Activated naive CD8-positive, alpha-beta T cell treated with anti-CD3 and anti-CD28 coated beads, Interleukin-2, amount 50 U/mL, for 24 hours (primary cell): ENCODE measurements at regions not wholly inside any gene's neighbourhood (a gene's known extent, or its start where the extent isn't known, plus 50 kb on each side); places are given as distances from the start of the nearest gene placed in this dataset.

ENCODE experiments used
- ATAC-seq: fragments of 150-1000 bp; cut with Tn5 transposase; one replicate; pipeline ENCODE4 v1.10.0; 2021
- DNase-seq: peaks from one replicate; pipeline ENCODE4 v3.0.0; 2021
- H3K27ac Mint-ChIP-seq: one replicate; pipeline ENCODE4 v1.8.0; 2021; ENCODE audit warnings: mild to moderate bottlenecking, mixed read lengths
- H3K27me3 Mint-ChIP-seq: one replicate; pipeline ENCODE4 v1.8.0; 2021; ENCODE audit warnings: mixed read lengths
- H3K36me3 Mint-ChIP-seq: one replicate; pipeline ENCODE4 v1.8.0; 2021; ENCODE audit warnings: low read depth, mixed read lengths
- H3K4me1 Mint-ChIP-seq: one replicate; pipeline ENCODE4 v1.8.0; 2021; ENCODE audit warnings: mixed read lengths
- H3K4me3 Mint-ChIP-seq: one replicate; pipeline ENCODE4 v1.8.0; 2021; ENCODE audit warnings: mild to moderate bottlenecking, moderate library complexity, mixed read lengths
- H3K9me3 Mint-ChIP-seq: one replicate; pipeline ENCODE4 v1.8.0; 2021; ENCODE audit warnings: mixed read lengths

- Mint-ChIP-seq H3K36me3 (no peaks in the 10 kb centered on the region), H3K9me3 (peaks cover 5% of the 10 kb centered on the region), H3K4me1 (no peaks in the 10 kb centered on the region), H3K4me3 (no peak overlapping the region), H3K27me3 (no peaks in the 10 kb centered on the region), H3K27ac (no peak overlapping the region)
- ATAC-seq = no peak
- DNase-seq = no peak
Observed at GRCh38 chr4:142944565-142944964, 98.5 kb upstream of the INPP4B start.

- DNase-seq (no peak), ATAC-seq (no peak)
- Mint-ChIP-seq H3K27me3 (no peaks in the 10 kb centered on the region), H3K36me3 (no peaks in the 10 kb centered on the region), H3K9me3 (peaks cover 8% of the 10 kb centered on the region), H3K4me3 (no peak overlapping the region), H3K27ac (no peak overlapping the region), H3K4me1 (no peaks in the 10 kb centered on the region)
Observed at GRCh38 chr4:142952821-142953580, 106.9 kb upstream of the INPP4B start.

GRCh38 chr4:142954415-142954814 is 108.3 kb upstream of the INPP4B start:
- no peak overlapping the region for H3K4me3 Mint-ChIP-seq
- DNase-seq = no peak
- H3K36me3 Mint-ChIP-seq = no peaks in the 10 kb centered on the region
- H3K4me1 Mint-ChIP-seq = no peaks in the 10 kb centered on the region
- ATAC-seq = no peak
- peaks cover 8% of the 10 kb centered on the region for H3K9me3 Mint-ChIP-seq
- H3K27ac Mint-ChIP-seq = no peak overlapping the region
- H3K27me3 Mint-ChIP-seq = no peaks in the 10 kb centered on the region

DNA sequence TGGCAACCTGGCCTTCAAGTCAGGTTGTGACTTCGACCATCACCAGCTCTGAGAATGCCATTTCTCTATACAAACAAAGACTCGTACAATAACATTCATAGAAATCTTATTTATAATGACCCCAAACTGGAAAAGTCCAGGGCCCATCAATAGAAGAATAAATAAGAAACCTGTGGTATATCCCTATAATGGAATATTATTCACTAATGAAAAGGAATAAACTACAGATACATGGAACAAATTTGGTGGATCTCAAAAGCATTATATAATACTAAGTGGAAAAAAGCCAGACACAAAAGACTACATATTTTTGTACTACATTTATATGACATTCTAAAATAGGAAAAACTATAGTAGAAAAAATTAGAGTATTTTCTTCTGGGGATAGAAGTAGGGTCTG is 109.4 kb upstream of the INPP4B start:
- Mint-ChIP-seq H3K27me3 (no peaks in the 10 kb centered on the region), H3K4me1 (no peaks in the 10 kb centered on the region), H3K9me3 (peaks cover 8% of the 10 kb centered on the region), H3K4me3 (no peak overlapping the region), H3K27ac (no peak overlapping the region), H3K36me3 (no peaks in the 10 kb centered on the region)
- ATAC-seq (no peak), DNase-seq (no peak)

DNA sequence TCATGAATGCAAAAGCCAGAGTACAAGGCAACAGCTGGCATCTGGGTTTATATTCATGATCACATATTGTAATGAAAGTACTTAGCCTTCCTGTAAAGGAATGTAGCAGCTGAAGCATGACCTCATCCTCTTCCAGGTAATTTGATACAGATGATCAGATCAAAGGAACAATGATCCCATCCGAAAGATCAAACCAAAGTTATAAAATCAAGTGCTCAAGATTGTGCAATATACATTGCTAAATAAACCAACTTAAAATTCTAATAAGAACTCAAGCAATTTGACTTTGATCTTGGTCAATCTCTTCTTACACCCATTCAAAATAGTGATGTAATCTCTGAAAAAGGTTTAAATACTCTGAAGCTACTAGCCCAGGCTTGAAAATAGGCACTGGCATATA is 113.1 kb upstream of the INPP4B start:
- Mint-ChIP-seq H3K36me3 (no peaks in the 10 kb centered on the region), H3K27ac (no peak overlapping the region)

GRCh38 chr4:142960126-142960525 is 114.0 kb upstream of the INPP4B start:
- DNase-seq (no peak), ATAC-seq (no peak)
- peaks cover 4% of the 10 kb centered on the region for H3K27me3 Mint-ChIP-seq

More for the DNA sequence above, 113.1 kb upstream of the INPP4B start:
- ATAC-seq = no peak
- no peaks in the 10 kb centered on the region for H3K4me1 Mint-ChIP-seq
- H3K9me3 Mint-ChIP-seq = peaks cover 6% of the 10 kb centered on the region
- H3K27me3 Mint-ChIP-seq = peaks cover 4% of the 10 kb centered on the region
- no peak for DNase-seq
- H3K4me3 Mint-ChIP-seq = no peak overlapping the region

DNA sequence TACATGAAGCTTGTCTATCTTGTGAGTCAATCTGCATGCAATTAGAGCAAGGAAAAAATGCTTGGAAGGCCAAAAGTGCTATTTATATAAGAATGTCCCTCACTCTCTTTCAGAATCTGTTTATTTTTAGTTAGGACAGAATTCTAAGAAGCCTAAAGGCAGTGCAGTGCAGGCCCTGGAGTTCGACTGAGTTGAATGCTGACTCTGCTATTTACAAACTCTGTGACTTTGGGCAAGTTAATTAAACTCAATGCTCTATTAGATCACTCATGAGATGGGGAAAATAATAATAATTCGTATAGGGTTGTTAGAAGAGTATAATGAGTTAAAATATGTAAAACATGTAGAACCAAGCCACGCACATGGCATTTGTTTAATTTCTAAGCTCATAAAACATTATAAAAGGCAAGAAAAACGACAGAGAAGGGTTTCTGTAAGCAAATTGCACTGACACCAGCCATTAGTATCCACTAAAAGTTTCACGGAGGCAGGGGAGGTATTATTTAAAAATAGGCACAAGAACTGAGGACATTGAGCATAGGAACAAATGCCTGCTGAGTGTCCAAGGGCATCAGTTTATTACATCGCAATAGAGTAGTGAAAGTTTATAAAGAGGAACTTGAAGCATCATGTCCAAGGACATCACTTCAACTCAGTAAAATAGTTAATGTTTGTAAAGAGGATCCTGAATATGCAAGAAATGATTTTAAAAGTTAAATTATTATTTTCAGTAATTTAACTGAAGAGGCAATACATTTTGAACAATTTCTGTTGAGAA is 115.0 kb upstream of the INPP4B start:
- DNase-seq = no peak
- H3K9me3 Mint-ChIP-seq = no peaks in the 10 kb centered on the region
- no peaks in the 10 kb centered on the region for H3K4me1 Mint-ChIP-seq

More at GRCh38 chr4:142960126-142960525, 114.0 kb upstream of the INPP4B start:
- H3K9me3 Mint-ChIP-seq = peaks cover 3% of the 10 kb centered on the region
- H3K4me3 Mint-ChIP-seq = no peak overlapping the region
- H3K4me1 Mint-ChIP-seq = no peaks in the 10 kb centered on the region
- H3K27ac Mint-ChIP-seq = no peak overlapping the region
- H3K36me3 Mint-ChIP-seq = no peaks in the 10 kb centered on the region

GRCh38 chr4:142961866-142962265 is 115.8 kb upstream of the INPP4B start:
- Mint-ChIP-seq H3K4me3 (no peak overlapping the region), H3K4me1 (no peaks in the 10 kb centered on the region), H3K36me3 (no peaks in the 10 kb centered on the region), H3K27me3 (peaks cover 4% of the 10 kb centered on the region), H3K9me3 (no peaks in the 10 kb centered on the region), H3K27ac (no peak overlapping the region)
- DNase-seq (no peak), ATAC-seq (no peak)

More for the DNA sequence above, 115.0 kb upstream of the INPP4B start:
- Mint-ChIP-seq H3K36me3 (no peaks in the 10 kb centered on the region), H3K27ac (no peak overlapping the region), H3K4me3 (no peak overlapping the region), H3K27me3 (peaks cover 4% of the 10 kb centered on the region)
- no peak for ATAC-seq

DNA sequence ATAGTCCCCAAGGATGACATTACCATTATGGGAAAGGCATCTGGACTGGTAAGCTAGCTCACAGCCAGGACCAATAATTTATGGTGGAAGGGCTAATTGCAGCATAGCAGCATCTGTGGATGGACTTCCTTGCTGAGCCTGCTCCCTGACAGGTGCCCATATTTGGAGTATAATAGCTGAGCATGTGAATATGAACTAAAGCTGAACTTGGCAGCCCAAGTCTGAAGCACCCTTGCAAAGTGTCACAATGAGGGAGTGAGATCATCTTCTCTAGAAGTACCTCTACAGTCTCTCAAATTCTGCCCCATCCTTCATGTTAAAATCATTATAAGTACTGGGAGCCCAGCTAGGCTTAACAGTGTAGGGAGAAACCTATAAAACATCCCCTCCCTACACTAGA is 128.2 kb upstream of the INPP4B start:
- ATAC-seq (no peak), DNase-seq (no peak)
- no peaks in the 10 kb centered on the region for H3K4me1 Mint-ChIP-seq
- H3K27me3 Mint-ChIP-seq = peaks cover 8% of the 10 kb centered on the region
- H3K9me3 Mint-ChIP-seq = peaks cover 3% of the 10 kb centered on the region
- no peaks in the 10 kb centered on the region for H3K36me3 Mint-ChIP-seq
- H3K4me3 Mint-ChIP-seq = no peak overlapping the region
- no peak overlapping the region for H3K27ac Mint-ChIP-seq

DNA sequence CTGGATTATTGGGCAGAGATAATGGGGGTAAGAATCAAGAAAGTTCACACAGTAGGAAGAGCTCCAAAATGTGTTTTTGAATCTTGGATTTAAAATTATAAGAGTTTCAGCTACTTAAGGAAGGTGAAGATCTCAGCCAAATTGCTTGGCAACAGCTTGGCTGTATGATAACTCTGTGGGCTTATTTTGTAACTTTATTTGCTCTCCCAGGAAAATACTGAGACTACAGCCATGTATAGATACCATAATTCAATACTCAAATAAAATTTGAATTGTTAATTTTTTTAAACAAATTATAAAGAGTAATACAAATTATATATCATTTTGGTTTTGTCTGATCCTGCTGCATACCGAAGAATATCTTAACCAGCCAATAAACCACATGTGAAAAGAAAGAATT is 129.5 kb upstream of the INPP4B start:
- no peak for DNase-seq
- Mint-ChIP-seq H3K9me3 (peaks cover 3% of the 10 kb centered on the region), H3K27me3 (peaks cover 8% of the 10 kb centered on the region), H3K4me3 (no peak overlapping the region), H3K4me1 (no peaks in the 10 kb centered on the region), H3K27ac (no peak overlapping the region), H3K36me3 (no peaks in the 10 kb centered on the region)
- ATAC-seq = no peak

DNA sequence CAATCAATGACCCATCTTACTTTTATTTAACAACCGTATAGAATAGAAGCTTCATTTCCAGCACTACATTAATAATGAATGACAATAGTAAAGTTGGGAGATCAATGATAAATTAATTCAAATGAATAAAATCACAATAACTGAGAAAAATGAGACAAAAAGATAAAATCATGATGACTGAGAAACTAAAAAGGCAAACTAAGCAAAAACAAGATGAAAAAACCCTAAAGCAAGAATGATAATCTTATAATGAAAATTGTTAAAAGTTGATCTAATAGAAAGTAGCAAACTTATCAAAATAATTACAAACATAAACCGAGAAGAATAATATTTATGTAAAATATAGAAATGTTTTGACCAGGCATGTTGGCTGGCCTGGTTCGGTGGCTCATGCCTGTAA is 130.4 kb upstream of the INPP4B start:
- DNase-seq (no peak), ATAC-seq (no peak)
- Mint-ChIP-seq H3K9me3 (no peaks in the 10 kb centered on the region), H3K27ac (no peak overlapping the region), H3K36me3 (no peaks in the 10 kb centered on the region), H3K27me3 (peaks cover 5% of the 10 kb centered on the region), H3K4me1 (no peaks in the 10 kb centered on the region), H3K4me3 (no peak overlapping the region)

DNA sequence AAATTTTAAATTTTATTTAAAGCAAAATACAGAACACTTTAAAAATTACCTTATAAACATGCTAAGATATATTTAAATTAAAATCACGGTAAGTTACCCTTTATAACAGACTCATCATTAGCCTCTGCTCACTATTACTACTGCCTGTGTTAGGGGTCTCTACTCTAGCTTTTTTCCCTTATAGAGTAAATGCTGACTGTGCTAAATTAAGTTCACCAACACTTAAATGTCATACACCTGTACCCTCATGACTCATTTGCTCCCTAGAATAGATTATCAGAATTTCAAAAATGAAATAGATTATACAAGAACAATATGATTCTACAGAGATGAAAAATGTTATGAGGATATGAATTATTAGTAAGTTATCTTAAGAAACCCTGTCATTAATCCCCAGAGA is 131.1 kb upstream of the INPP4B start:
- ATAC-seq (no peak), DNase-seq (no peak)
- peaks cover 3% of the 10 kb centered on the region for H3K27me3 Mint-ChIP-seq
- H3K4me1 Mint-ChIP-seq = no peaks in the 10 kb centered on the region
- H3K9me3 Mint-ChIP-seq = no peaks in the 10 kb centered on the region
- no peak overlapping the region for H3K4me3 Mint-ChIP-seq
- H3K27ac Mint-ChIP-seq = no peak overlapping the region
- H3K36me3 Mint-ChIP-seq = no peaks in the 10 kb centered on the region

GRCh38 chr4:142983065-142983464 is 137.0 kb upstream of the INPP4B start:
- no peak for DNase-seq
- H3K9me3 Mint-ChIP-seq = no peaks in the 10 kb centered on the region
- ATAC-seq = no peak
- H3K4me1 Mint-ChIP-seq = no peaks in the 10 kb centered on the region
- no peaks in the 10 kb centered on the region for H3K36me3 Mint-ChIP-seq
- no peak overlapping the region for H3K27ac Mint-ChIP-seq
- no peak overlapping the region for H3K4me3 Mint-ChIP-seq
- H3K27me3 Mint-ChIP-seq = peaks cover 4% of the 10 kb centered on the region

GRCh38 chr4:142983589-142983988 is 137.5 kb upstream of the INPP4B start:
- no peak for DNase-seq
- peaks cover 2% of the 10 kb centered on the region for H3K27me3 Mint-ChIP-seq
- ATAC-seq = no peak
- no peak overlapping the region for H3K4me3 Mint-ChIP-seq
- H3K9me3 Mint-ChIP-seq = no peaks in the 10 kb centered on the region
- no peak overlapping the region for H3K27ac Mint-ChIP-seq
- H3K4me1 Mint-ChIP-seq = no peaks in the 10 kb centered on the region
- H3K36me3 Mint-ChIP-seq = no peaks in the 10 kb centered on the region

DNA sequence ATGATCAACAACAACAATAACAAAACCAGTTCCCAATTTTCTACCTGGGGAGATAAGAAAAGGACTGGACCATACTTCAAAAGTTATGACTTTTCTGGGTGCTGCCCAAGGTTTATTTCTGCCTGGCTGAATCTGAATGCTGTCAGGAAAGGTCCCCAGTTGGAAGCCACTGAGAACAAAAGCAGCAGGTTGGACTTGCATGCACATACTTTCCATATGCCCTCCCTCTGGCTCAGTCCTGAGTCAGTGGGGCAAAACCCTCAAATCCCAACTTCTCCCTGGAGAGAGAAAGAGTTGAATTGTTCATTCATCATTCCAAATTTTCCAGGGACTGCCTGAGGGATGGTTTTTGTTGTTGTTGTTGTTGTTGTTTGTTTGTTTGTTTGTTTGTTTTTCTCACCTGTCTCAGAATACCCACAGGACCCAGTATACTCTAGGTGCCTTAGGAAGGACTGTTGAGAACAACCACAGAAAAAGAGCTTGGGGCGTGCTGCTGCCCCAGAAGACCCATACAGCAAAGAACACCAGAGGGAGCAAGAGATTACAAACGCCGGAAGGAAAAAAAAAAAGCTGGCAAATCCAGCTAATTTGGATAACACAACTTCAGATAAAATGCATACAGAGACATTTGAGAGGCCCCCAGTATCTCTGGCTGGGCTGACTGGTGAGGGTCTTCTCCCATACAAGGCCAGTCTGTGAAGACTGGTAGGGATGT is 138.9 kb upstream of the INPP4B start:
- no peaks in the 10 kb centered on the region for H3K9me3 Mint-ChIP-seq
- ATAC-seq (no peak), DNase-seq (no peak)
- no peaks in the 10 kb centered on the region for H3K36me3 Mint-ChIP-seq
- H3K4me3 Mint-ChIP-seq = no peak overlapping the region
- H3K4me1 Mint-ChIP-seq = no peaks in the 10 kb centered on the region
- H3K27ac Mint-ChIP-seq = no peak overlapping the region
- H3K27me3 Mint-ChIP-seq = peaks cover 2% of the 10 kb centered on the region
